IMR-90 (cell line): ENCODE measurements at regions not wholly inside any gene's neighbourhood (a gene's known extent, or its start where the extent isn't known, plus 50 kb on each side); places are given as distances from the start of the nearest gene placed in this dataset.

ENCODE experiments used
- ATAC-seq: fragments of 200-7000 bp; cut with Tn5 transposase; 2 replicates; pipeline ENCODE4 v1.9.1; 2020; ENCODE audit warnings: low read depth, mild to moderate bottlenecking, moderate library complexity
- BruUV-seq: library from RNA; stranded (reverse); fragments of 400-500 nt; replicated peaks from 2 replicates; lab custom pipeline; 2021; lab: Mats Ljungman, UMichigan
- CTCF ChIA-PET: fragments of 300-600 bp; formaldehyde crosslinking; extraction: SDS; loops from one replicate; lab custom pipeline; 2021; ENCODE audit warnings: antibody characterized with exemption; lab: Yijun Ruan, JAX
- POLR2A ChIA-PET: fragments of 300-600 bp; sonication (Branson Sonifier 250); formaldehyde crosslinking; loops from one replicate; lab custom pipeline; 2022; ENCODE audit warnings: antibody characterized with exemption; ENCODE audit not compliant: unreplicated experiment; lab: Charles Lee
- DNase-seq: peaks from one replicate; pipeline ENCODE4 v3.0.0; 2013
- H2AFZ ChIP-seq: replicated peaks from 2 replicates; pipeline ENCODE3; 2013; ENCODE audit warnings: low read length, mild to moderate bottlenecking; ENCODE audit not compliant: poor library complexity
- H2AK5ac ChIP-seq: 2 replicates; pipeline ENCODE4 v1.6.1; 2013; ENCODE audit warnings: low read depth, low read length, inconsistent platforms
- H2AK9ac ChIP-seq: replicated peaks from 2 replicates; pipeline ENCODE3; 2013; ENCODE audit warnings: mild to moderate bottlenecking, low read depth, low read length, moderate library complexity; ENCODE audit not compliant: poor library complexity
- H2BK120ac ChIP-seq: 2 replicates; pipeline ENCODE4 v1.6.1; 2013; ENCODE audit warnings: low read depth, low read length, inconsistent platforms
- H2BK15ac ChIP-seq: 3 replicates; pipeline ENCODE4 v1.6.1; 2013; ENCODE audit warnings: low read depth, low read length, inconsistent platforms
- H2BK20ac ChIP-seq: 2 replicates; pipeline ENCODE4 v1.6.1; 2013; ENCODE audit warnings: low read depth, mild to moderate bottlenecking, inconsistent platforms, low read length, moderate library complexity
- H2BK5ac ChIP-seq: 2 replicates; pipeline ENCODE4 v1.6.1; 2013; ENCODE audit warnings: mild to moderate bottlenecking, low read depth, low read length, inconsistent platforms; ENCODE audit not compliant: poor library complexity, severe bottlenecking
- H3K14ac ChIP-seq: replicated peaks from 2 replicates; pipeline ENCODE4 v1.6.1; 2013; ENCODE audit warnings: low read depth, low read length, inconsistent platforms
- H3K18ac ChIP-seq: 2 replicates; pipeline ENCODE4 v1.6.1; 2013; ENCODE audit warnings: low read depth, low read length, control low read depth
- H3K23ac ChIP-seq: 2 replicates; pipeline ENCODE4 v1.6.1; 2013; ENCODE audit warnings: low read depth, low read length, inconsistent platforms
- H3K27ac ChIP-seq: 2 replicates; pipeline ENCODE4 v1.5.1; 2013; ENCODE audit warnings: mild to moderate bottlenecking, control low read depth, low read length; ENCODE audit not compliant: insufficient read depth
- H3K27me3 ChIP-seq: 2 replicates; pipeline ENCODE4 v1.6.1; 2013; ENCODE audit warnings: low read length; ENCODE audit not compliant: control insufficient read depth, insufficient read depth
- H3K36me3 ChIP-seq: 2 replicates; pipeline ENCODE4 v1.6.1; 2013; ENCODE audit warnings: low read length, mixed read lengths; ENCODE audit not compliant: control insufficient read depth, insufficient read depth
- H3K4ac ChIP-seq: 2 replicates; pipeline ENCODE4 v1.6.1; 2013; ENCODE audit warnings: low read depth, low read length, inconsistent platforms
- H3K4me1 ChIP-seq: 2 replicates; pipeline ENCODE4 v1.6.1; 2013; ENCODE audit warnings: low read length, mixed read lengths; ENCODE audit not compliant: control insufficient read depth, insufficient read depth
- H3K4me2 ChIP-seq: 2 replicates; pipeline ENCODE4 v1.6.1; 2013; ENCODE audit warnings: low read depth, mild to moderate bottlenecking, control low read depth, low read length, moderate library complexity
- H3K4me3 ChIP-seq: 2 replicates; pipeline ENCODE4 v1.5.1; 2013; ENCODE audit warnings: low read depth, mild to moderate bottlenecking, control low read depth, low read length, moderate library complexity; ENCODE audit not compliant: insufficient read depth
- H3K56ac ChIP-seq: 2 replicates; pipeline ENCODE4 v1.6.1; 2013; ENCODE audit warnings: low read length, inconsistent platforms; ENCODE audit not compliant: insufficient read depth; ENCODE audit errors: extremely low read depth
- H3K79me1 ChIP-seq, 2 experiments: 2 replicates each; pipeline ENCODE4 v1.6.1; 2013; ENCODE audit warnings: low read length in 2 of 2, inconsistent platforms in 1 of 2, low read depth in 1 of 2
- H3K9ac ChIP-seq: 2 replicates; pipeline ENCODE4 v1.6.1; 2013; ENCODE audit warnings: low read depth, low read length, control low read depth
- H3K9me1 ChIP-seq: 2 replicates; pipeline ENCODE4 v1.6.1; 2013; ENCODE audit warnings: low read length, inconsistent platforms; ENCODE audit not compliant: insufficient read depth
- H3K9me3 ChIP-seq: 2 replicates; pipeline ENCODE4 v1.6.1; 2013; ENCODE audit warnings: low read length; ENCODE audit not compliant: control insufficient read depth, insufficient read depth
- H4K20me1 ChIP-seq: 2 replicates; pipeline ENCODE4 v1.6.1; 2013; ENCODE audit warnings: low read length, inconsistent platforms; ENCODE audit not compliant: insufficient read depth
- H4K5ac ChIP-seq: 2 replicates; pipeline ENCODE4 v1.6.1; 2013; ENCODE audit warnings: mild to moderate bottlenecking, low read depth, low read length, control low read depth
- H4K8ac ChIP-seq, 2 experiments: 2 replicates each; pipeline ENCODE4 v1.6.1; 2013; ENCODE audit warnings: low read depth in 2 of 2, low read length in 2 of 2, control low read depth in 1 of 2, inconsistent platforms in 1 of 2
- H4K91ac ChIP-seq: 2 replicates; pipeline ENCODE4 v1.6.1; 2013; ENCODE audit warnings: low read depth, low read length, inconsistent platforms; ENCODE audit not compliant: insufficient read depth
- BHLHE40 ChIP-seq: fragments of 150-350 bp; IDR thresholded peaks from 2 replicates; pipeline ENCODE4 v1.6.1; 2016; ENCODE audit warnings: mild to moderate bottlenecking, low read depth, low read length
- CEBPB ChIP-seq: IDR thresholded peaks from 2 replicates; pipeline ENCODE4 v1.6.1; 2012; ENCODE audit warnings: low read depth, low read length, improper control_type of control experiment
- CHD1 ChIP-seq: IDR thresholded peaks from 2 replicates; pipeline ENCODE4 v1.6.1; 2012; ENCODE audit warnings: low read depth, low read length, improper control_type of control experiment
- MAFK ChIP-seq: IDR thresholded peaks from 2 replicates; pipeline ENCODE4 v1.6.1; 2012; ENCODE audit warnings: low read depth, low read length, improper control_type of control experiment
- MAZ ChIP-seq: IDR thresholded peaks from 2 replicates; pipeline ENCODE4 v1.6.1; 2012; ENCODE audit warnings: low read depth, mild to moderate bottlenecking, low read length, improper control_type of control experiment, moderate library complexity, borderline replicate concordance
- MXI1 ChIP-seq: IDR thresholded peaks from 2 replicates; pipeline ENCODE4 v1.6.1; 2012; ENCODE audit warnings: low read depth, mild to moderate bottlenecking, low read length, moderate library complexity, borderline replicate concordance
- NFE2L2 ChIP-seq: fragments of 150-350 bp; IDR thresholded peaks from 2 replicates; pipeline ENCODE4 v1.6.1; 2016; ENCODE audit warnings: low read depth, mild to moderate bottlenecking, low read length
- POLR2A ChIP-seq: IDR thresholded peaks from 2 replicates; pipeline ENCODE4 v1.6.1; 2012; ENCODE audit warnings: mild to moderate bottlenecking, low read depth, low read length
- RAD21 ChIP-seq: IDR thresholded peaks from 2 replicates; pipeline ENCODE4 v1.6.1; 2012; ENCODE audit warnings: low read length, improper control_type of control experiment
- RCOR1 ChIP-seq: IDR thresholded peaks from 2 replicates; pipeline ENCODE4 v1.6.1; 2012; ENCODE audit warnings: mild to moderate bottlenecking, low read length, improper control_type of control experiment; ENCODE audit not compliant: insufficient replicate concordance
- RFX5 ChIP-seq: IDR thresholded peaks from 2 replicates; pipeline ENCODE4 v1.8.0; 2012; ENCODE audit warnings: low read depth, mild to moderate bottlenecking, low read length, moderate library complexity
- WGBS, 2 experiments: methylation state at CpG; one replicate each; pipeline versions ENCODE4 v1.1.5 to v1.1.7; 2013; ENCODE audit warnings: missing lambda C conversion rate in 2 of 2; ENCODE audit not compliant: insufficient read length in 1 of 2; ENCODE audit errors: extremely low coverage in 2 of 2; 5-methylcytosine and 5-hydroxymethylcytosine counted together
- dilution Hi-C: fragments of 300-500 bp; cut with HindIII; formaldehyde crosslinking; loops from one replicate; pipeline ENCODE4 v1.14.3; 2018; ENCODE audit warnings: low sequenced_read_pairs; ENCODE audit not compliant: unreplicated experiment
- in situ Hi-C: fragments of 300-500 bp; cut with MboI; formaldehyde crosslinking; loops from 3 replicates; pipeline ENCODE4 v1.14.3; 2019; ENCODE audit warnings: low sequenced_read_pairs, inconsistent platforms, mixed read lengths
- intact Hi-C: fragments of 100-400 bp; cut with micrococcal nuclease; formaldehyde crosslinking; loops from 2 replicates; pipeline ENCODE4 v1.10.0; 2022
- TF ChIP-seq, protein P1 (sequence below): fragments of 150-350 bp; IDR thresholded peaks from 2 replicates; pipeline ENCODE4 v1.6.1; 2016; ENCODE audit warnings: low read depth, mild to moderate bottlenecking, low read length, moderate library complexity, borderline replicate concordance

DNA sequence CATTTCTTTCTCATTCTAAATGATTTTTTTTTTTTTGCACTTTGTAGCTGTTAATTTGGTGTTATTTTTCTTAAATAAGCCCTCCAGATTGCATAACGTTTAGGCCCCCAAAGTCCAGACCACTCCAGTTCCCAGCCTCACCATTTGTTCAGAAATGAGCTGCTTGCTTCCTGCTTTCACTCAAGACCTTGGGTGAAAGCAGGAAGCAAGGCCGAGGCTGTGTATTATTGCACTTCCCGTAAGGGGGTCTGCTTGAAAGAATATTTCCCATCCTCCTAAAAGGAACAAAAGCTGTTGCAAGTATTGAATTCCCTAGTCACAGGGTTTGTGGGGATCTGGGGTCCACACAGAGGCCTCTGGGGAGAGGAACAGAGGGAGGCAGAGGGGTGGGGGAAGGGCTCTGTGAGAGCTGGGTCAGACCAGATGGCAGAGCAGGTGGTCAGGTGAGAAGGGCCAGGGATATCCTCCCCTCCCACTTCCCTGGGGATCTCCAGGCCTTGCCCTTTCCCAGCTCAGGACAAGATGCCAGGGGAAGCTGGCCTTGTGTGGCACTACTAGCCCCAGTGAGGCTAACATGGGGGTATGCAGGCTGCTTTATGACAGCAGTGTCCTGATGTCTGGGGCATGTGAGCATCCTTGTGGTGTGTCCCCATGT is 51.6 kb upstream of the MYEOV start:
- ATAC-seq (no peak), DNase-seq (no peak)
- H2AK9ac ChIP-seq, result no peak overlapping the region
- H3K9me3 ChIP-seq, result no peaks in the 10 kb centered on the region; the same call in 1 of the 2 replicates
- no peak overlapping the region for H3K4me2 ChIP-seq
- no peak overlapping the region for H4K8ac ChIP-seq
- no peak overlapping the region for H3K4ac ChIP-seq
- no peak overlapping the region for H3K27ac ChIP-seq
- WGBS, 2 experiments, result no CpG with 5 or more reads among the region's 3 CpGs
- no peak overlapping the region for H3K23ac ChIP-seq
- H4K20me1 ChIP-seq, result no peaks in the 10 kb centered on the region
- CTCF ChIA-PET, result no interaction called here
- H2BK120ac ChIP-seq, result no peak overlapping the region
- POLR2A ChIA-PET, result no interaction called here
- H4K91ac ChIP-seq, result no peak overlapping the region
- BruUV-seq, result no TSS peak
- no peaks in the 10 kb centered on the region for H3K79me1 ChIP-seq
- peaks cover 11% of the 10 kb centered on the region for H3K27me3 ChIP-seq
- no peak overlapping the region for H2BK15ac ChIP-seq
- H3K4me3 ChIP-seq, result no peak overlapping the region
- intact Hi-C loops (no loop called here), dilution Hi-C loops (no loop called here), in situ Hi-C loops (no loop called here)
- no peak overlapping the region for H2AK5ac ChIP-seq
- no peak overlapping the region for H3K14ac ChIP-seq
- TF ChIP-seq RFX5, result no peak
- TF ChIP-seq CHD1, result no peak
- no peak for TF ChIP-seq MAZ
- no peak for TF ChIP-seq RAD21
- no peak for TF ChIP-seq CEBPB
- TF ChIP-seq BHLHE40, result no peak
- no peak for TF ChIP-seq RCOR1
- TF ChIP-seq, protein P1, sequence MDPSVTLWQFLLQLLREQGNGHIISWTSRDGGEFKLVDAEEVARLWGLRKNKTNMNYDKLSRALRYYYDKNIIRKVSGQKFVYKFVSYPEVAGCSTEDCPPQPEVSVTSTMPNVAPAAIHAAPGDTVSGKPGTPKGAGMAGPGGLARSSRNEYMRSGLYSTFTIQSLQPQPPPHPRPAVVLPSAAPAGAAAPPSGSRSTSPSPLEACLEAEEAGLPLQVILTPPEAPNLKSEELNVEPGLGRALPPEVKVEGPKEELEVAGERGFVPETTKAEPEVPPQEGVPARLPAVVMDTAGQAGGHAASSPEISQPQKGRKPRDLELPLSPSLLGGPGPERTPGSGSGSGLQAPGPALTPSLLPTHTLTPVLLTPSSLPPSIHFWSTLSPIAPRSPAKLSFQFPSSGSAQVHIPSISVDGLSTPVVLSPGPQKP, result no peak
- TF ChIP-seq MXI1, result no peak
- no peak for TF ChIP-seq POLR2A
- no peak for TF ChIP-seq MAFK
- TF ChIP-seq NFE2L2, result no peak
- no peak overlapping the region for H2BK5ac ChIP-seq
- H3K9me1 ChIP-seq, result no peaks in the 10 kb centered on the region; the same call in 1 of the 2 replicates
- no peak overlapping the region for H2BK20ac ChIP-seq
- H3K9ac ChIP-seq, result no peak overlapping the region
- H4K5ac ChIP-seq, result no peak overlapping the region
- H2AFZ ChIP-seq, result no peak overlapping the region
- H3K36me3 ChIP-seq, result no peaks in the 10 kb centered on the region
- no peak overlapping the region for H3K18ac ChIP-seq
- no peaks in the 10 kb centered on the region for H3K4me1 ChIP-seq
- no peak overlapping the region for H3K56ac ChIP-seq
